Hippocampal formation (tissue), 2 donors: ENCODE measurements at regions not wholly inside any gene's neighbourhood (a gene's known extent, or its start where the extent isn't known, plus 50 kb on each side); places are given as distances from the start of the nearest gene placed in this dataset.

Experiments used
- DNase-seq, 2 donors: peaks; one replicate each; lab custom pipeline; 2025; lab: John Stamatoyannopoulos, UW

DNA sequence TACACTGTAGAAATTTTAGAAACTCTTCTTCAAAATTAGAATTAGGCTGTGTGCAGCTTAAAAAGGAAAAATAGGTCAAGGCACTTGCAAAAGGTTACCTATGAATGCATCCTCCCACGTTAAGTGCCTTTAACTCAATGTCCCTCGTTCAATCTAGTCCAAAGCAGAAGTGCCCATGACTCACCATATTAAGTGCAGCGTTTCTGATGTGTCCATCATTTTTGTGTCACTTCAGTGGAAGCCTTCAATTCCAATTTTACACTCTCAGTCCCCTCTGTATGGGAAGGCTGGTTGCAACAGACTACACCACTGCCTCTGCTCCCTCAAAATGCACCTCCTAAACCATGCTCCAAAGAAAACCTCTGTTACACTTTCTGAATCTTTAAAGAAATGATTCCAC is 53.4 kb downstream of the FOXB1 start:
- DNase-seq = no peak

DNA sequence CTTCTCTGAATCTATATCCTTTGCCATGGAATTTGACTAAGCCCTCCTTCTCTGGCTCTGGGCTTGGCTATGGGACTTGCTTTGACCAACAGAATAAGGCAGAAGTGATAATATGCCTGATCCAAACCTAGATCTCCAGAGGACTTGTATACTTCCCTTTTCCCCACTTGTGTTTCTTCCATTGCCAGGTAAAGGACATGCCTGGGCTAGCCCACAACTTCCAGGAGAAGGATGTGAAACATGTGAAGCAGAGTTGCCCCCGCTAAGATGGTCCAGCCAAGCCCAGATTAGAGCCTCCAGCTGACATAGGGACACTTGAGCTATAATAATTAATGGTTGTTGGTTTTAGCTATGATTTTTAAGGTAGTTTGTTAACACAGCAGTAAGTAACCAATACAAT is 55.1 kb downstream of the FOXB1 start:
- no peak for DNase-seq

DNA sequence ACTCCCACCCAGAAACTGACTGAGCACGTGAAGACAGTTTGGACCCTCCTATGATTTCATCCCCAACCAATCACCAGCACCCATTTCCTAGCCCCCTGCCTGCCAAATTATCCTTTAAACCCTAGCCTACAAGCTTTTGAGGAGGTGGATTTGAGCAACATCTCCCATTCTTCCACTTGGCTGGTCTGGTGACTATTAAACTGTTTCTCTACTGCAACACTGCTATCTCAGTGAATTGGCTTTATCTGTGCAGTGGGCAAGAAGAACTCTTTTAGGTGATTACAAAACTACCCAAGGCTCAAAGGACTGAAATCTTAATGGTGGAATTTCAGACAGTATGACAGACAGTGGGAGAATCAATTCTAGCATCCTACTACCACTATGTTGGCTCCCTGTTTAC is 57.6 kb downstream of the FOXB1 start:
- DNase-seq = no peak

DNA sequence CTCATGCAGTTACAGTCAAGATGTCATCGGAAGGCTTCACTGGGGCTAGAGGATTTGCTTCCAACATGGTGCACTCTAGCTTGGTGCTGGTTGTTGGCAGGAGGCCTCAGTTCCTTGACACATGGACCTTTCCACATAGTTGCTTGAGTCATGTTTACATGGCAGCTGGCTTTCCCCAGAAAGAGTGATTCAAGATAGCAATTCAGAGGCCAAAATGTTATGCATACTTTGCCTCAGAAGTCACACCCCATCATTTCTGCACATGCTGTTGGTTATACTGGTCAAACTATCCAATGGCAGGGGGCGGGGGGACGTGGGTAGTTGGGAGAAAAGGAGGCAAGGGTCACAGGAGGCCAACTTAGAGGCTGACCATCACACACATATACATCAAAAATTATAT is 58.7 kb downstream of the FOXB1 start:
- no peak for DNase-seq

DNA sequence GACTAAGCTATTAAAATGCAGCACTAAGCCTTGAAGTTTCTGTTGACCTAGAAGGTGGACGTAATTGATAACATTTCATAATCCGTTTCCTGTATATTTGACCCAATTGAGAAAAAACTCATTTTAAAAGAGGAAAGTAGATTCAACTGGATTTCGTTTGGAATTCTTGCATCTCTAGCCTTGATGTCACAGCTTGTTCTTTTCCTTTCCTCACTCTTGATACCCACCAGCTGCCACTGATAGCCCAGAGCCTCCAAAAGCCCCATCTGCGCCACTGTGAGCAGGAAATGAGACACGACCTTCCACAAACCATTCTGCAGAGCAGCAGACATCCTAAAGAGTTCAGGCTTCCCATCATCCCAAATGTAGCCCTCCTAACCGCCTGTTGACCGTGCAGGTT is 61.8 kb downstream of the FOXB1 start:
- no peak for DNase-seq

DNA sequence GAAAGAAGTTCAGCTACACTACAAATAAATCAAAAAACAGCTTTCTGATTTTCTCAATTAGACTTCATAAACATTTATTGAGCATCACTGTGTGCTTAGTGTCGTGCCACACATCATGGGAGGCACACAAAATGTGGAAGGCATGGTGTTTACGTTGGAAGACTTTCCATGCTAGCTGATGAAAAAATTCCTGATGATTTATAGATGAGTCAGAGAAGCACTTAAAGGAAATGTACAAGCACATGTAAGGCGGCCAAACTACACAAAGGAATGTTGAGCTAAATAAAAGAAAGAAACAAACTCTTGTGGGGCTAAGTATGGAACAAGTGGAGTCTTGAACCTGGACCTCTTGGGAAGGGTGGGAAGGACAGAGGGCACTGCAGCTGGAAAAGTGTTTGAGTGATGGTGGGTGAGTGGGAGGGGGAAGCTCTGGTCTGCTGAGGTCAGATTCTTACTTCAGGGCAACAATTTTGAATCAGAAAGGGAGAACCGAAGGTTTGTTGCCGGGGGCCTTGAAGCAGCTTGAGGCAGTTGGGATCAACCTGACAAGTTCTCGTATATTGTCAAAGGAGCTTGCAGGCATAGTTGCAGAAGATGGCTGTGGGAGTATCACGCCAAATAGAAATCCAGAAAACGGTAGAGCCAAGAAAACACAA is 66.9 kb downstream of the FOXB1 start:
- DNase-seq = no peak

DNA sequence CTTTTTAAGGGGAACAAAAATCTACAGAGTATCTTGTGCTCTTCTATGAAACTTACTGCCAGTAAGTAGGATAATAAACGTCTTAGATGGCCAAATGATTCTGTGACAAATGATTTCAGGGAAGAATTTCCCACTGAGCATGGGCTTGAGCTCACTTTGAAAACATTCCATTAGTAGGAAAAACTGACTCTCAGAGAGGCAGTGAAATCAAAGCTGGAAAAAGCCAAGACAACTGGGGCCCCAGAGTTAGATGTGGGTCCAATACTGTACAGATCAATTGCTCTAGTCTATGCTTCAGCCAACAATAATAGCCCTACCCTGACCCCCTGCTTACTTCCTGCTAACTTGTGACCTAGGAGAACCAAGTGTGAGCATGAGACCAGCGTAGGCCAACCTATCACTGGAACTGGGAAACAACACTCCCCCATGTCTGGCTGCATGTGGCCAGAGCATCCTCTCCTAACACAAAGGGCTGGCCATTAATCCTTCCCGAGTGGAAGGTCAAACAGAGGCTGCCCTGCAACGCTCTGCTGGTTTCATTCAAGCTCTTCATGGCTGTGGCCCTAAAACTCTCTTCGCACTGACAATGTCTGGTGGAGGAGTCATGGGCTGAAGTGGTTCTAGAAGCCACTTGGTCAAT is 68.8 kb downstream of the FOXB1 start:
- DNase-seq = no peak

DNA sequence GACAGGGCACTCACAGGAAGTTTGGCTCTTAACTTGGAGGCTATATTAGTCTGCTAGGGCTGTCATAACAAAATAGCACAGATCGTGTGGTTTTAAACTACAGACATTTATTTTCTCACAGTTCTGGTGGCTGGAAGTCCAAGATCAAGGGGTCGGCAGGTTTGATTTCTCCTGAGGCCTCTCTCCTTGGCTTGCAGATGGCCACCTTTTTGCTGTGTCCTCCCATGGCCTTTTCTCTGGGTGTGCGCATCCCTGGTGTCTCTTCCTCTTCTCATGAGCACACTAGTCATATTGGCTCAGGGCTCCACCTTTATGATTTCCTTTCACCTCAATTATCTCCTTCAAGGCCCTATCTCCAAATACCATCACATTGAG is 69.3 kb downstream of the FOXB1 start:
- DNase-seq = no peak

DNA sequence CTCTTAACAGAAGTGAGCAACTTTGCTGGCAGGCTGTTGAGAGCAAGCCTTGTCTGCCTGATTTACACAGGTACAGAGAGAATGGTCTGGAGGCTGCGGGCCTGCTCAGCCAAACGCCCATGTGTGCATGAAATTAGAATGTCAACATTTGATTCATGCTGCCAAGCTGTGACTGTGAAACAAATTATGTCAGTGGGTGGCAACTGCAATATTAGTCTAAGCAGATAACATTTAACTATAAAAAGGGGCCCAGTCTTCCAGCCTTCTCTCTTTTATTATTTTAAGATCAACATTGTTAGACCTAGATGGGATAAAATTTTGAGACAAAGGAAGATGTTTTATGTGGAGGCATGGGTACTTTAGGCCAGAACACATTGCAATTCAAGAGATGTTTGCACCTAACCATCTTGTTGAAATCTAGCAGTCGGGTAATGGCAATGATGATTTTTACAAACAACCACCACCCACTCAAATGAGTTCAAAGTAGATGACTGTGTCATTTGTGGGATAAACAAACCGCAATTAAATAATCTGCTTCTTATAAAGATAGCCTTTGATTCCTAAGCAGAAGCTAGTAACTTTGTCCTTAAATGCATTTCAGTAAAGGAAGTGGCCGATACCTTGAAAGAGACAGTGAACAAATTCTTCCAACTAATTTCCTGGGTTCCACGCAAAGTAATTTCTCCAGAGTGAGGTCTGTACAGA is 70.2 kb downstream of the FOXB1 start:
- no peak for DNase-seq

DNA sequence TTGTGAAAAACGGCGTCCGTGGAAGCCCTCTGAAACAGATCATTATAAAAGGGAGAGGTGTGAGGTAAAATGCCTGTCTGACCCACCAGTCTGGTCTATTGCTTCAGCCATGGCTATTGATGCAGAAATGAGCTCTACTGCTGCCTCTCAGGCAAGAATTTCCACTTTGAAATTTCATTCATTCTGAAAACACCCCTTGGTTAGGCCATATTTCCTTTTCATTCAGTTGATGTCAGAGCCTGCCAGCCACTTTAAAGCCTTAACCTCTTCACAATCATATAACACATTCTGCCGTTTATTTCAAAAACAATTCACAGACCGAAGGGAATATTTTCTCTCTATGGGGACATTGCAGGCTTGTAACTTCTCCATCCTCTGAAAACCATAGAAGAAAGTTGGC is 71.9 kb downstream of the FOXB1 start:
- DNase-seq = no peak

DNA sequence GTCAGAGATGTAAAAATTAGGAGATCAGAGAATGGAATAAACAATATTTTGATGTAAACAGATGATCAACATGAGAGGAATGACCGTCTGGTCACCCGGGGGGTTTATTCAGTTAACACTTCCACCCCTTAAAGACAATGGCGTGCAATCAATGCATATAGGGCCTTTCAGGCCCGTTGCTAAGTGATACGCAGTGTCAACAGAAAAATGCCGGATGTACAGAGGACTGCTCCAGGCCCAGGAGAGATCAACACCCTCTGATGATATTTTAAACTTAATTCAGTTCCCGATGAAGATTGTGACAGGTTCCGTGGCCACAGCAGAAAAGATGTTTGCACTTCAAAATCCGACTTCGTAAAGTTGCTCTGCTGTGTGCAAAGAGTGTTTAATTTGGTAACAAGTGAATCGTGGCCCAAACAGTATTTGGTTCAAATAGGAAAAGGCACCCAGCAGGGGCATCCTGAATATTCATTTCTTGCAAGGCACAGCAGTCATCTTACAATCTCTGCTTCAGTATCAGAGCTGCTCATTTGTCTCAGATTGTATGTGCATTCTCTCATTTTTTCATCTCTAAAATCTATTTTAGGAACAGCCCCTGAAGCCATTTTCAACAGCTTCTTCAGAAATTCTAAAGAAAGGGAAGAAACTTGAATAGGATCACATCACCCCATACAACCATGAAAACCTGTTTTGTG is 72.6 kb downstream of the FOXB1 start:
- no peak for DNase-seq

DNA sequence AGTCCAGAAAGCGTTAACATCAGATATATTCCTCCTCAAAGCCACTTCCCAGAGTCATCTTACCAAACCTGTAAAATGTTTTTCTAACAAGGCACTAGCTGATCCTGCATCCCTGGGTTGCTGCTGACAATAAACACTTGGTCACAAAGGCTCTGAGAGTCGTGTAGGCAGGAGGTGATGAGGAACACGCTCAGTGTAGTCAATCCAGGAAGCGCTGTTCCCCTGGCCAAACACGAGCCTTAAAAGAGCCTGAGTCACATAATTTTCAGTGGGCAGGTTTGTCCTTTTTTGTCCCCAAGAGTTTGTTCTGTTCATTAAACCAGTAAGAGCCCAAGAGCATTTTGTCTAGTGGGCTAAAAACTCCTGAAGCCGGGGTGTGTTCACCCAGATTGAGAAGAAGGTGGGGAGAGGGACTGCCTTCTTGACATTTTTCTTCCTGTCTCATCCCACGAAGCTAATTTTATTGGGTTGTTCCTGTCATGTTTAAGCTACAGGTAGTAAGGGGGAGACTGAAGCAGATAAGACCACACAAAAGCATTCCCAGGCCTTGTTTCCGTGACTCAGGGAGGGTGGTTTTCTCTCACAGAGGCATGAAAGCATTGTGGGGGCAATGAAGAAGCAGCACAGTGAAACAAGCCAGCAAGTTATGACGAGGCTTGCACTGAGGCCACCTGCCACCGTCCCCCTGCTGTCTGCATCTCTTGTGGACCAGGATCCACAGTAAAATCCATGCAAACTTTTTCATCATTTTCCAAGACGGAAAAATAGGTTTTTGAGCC is 73.7 kb downstream of the FOXB1 start:
- no peak for DNase-seq

DNA sequence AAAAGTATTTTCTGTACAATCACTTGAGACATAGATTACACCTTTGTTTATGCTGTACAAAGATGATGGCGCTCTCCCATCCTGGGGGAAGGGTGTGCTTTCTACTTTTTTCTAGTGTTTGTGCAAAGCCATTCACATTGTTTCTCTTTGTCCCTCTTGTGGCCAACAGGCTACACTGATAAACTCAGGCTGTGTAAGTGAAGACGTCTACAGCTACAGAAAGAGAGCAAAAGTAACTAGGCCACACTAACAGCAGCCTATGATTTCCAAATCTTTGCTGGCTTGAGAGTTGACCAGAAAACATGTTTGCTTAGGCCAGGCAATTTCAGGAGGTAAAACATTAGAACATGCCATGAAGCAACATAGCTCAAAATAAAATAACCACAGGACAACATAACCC is 75.1 kb downstream of the FOXB1 start:
- DNase-seq = no peak

DNA sequence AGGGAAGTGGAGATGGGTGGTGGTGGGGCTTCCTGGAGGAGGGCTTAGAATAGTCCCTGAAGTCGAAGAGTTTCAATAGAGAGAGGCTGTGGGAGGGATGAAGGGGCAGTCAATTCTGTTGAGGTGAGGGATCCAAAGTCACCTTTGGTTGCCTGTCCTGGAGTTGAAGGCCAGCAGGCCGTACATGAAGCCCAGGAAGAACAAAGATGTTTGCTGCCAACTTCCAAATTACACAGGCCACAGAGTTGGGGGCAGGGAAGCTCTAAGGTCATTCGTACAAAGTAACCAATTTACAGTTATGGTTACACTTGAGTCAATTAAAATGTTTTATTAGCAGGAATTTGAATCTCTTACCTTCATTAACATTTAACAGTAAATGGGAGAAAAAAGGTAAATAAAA is 77.9 kb downstream of the FOXB1 start:
- no peak for DNase-seq

DNA sequence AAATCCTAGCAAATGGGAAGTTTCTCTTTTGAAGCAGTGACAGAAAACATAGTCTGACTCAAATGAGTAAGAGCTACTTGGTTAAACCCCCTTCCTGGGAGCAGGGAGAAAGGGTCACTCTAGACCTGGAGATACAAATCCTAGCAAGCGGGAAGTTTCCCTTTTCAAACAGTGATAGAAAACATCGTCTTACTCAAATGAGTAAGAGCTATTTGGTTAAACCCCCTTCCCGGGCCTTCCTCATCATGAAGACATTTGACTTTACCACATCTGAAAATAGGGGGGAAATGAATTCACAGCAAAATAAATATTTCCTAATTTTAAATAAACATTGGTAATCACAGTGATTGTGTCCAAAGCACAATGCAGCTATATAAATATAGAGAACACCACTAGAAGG is 79.2 kb downstream of the FOXB1 start:
- no peak for DNase-seq

DNA sequence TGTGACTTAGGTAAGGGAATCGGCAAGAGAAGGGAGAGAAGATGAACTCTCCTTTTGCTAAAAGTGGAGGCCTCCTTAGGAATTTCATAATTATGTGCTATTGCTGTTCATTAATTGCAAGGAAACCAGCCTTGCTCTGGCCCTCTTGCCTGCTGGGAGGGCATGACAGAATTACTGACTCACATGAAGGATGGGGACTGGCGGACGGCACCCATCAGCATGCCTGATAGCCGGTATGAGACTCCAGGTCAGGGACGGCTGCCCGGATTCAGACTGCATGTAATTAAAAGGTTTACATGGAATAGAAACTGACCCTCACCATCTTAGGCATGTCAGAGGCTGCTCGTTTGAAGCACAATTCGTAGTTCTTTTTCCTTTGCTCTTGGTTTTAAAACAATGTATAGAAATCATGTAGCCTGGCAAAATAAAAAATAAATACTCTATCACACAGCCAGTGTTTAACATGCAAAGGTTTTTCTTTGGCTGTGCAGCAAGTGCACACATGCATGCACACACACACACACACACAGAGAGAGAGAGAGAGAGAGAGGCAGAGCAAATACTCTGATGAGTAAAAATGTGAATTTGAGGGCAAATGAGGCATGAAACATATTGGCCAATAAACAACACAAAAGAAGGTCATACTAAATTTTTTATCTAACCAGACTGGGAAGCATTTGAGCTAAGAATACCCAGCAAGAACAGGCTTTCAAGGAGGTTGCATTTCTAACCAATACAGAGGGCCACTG is 82.7 kb downstream of the FOXB1 start:
- no peak for DNase-seq

DNA sequence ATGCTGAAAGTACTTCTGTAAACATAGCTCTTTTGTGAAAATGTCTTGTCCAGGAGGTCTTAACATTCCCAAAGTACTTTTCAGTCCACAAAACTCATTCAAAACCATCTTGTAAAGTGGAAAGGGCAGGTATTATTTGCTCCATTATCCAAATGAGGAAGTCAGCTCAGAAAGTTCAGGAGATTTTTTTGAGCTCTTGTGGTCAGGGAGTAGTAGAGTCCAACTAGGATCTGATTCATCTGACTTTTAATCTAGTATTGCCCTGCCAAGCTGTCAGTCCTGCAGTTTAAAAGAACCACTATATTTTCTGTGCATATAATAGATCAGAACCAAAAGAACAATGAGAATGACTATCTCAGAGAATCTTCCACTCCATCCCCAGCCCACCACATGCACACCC is 83.5 kb downstream of the FOXB1 start:
- DNase-seq = no peak

DNA sequence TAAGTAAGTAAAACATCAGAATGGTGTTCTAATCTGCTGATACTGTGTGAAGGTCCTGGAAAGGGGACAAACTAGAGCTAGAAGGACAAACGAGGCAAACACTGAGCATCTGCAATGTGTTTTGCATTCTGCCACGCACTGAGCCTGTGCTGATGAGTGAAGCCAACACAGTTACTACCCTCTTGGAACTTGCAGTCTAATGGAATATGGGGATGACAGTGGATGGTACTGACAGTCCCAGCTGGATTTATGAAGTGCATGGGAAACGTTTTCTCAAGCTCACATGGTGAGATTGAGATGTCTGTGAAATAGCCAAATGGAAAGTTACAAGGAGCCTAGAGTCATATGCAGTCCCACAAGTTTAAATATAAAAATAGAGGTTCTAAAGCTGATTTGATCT is 86.6 kb downstream of the FOXB1 start:
- no peak for DNase-seq

DNA sequence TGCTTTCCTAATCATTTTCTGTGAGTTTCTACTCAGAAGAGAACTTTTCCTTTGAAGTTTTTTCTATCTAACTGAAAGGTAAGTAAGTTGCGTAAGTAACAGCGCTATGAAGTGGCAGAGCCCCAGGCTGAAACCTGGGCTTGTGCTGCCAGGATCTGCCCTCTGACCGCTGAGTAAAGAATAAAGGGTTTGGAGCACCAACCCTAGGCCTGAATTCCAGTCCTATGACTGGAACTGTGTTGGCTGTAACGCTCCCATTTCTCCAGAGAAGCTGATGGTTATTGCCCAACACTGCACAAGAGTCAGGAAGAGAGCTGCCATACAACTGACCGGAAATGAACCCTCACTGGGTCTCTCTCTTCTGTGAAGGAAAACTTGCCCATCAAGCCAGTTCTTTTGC is 87.0 kb downstream of the FOXB1 start:
- no peak for DNase-seq

DNA sequence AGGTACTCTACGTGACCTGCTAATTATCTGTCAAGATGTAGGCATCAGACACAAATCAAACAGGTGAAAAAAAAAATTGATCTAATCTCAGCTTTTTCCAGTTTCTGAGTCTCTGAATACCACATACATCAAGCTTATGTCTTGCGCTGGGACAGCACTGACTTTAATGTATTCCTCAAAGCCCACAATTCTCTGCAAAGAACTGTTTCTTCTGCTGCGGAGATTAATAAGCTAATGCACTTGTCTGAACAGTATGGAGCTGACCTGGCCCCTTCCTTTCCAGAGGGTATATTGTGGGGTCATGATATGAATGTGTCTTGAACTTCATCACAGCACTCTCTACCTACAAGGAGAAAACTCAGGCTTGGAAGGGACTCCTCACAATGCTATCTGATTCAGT is 87.8 kb downstream of the FOXB1 start:
- no peak for DNase-seq

DNA sequence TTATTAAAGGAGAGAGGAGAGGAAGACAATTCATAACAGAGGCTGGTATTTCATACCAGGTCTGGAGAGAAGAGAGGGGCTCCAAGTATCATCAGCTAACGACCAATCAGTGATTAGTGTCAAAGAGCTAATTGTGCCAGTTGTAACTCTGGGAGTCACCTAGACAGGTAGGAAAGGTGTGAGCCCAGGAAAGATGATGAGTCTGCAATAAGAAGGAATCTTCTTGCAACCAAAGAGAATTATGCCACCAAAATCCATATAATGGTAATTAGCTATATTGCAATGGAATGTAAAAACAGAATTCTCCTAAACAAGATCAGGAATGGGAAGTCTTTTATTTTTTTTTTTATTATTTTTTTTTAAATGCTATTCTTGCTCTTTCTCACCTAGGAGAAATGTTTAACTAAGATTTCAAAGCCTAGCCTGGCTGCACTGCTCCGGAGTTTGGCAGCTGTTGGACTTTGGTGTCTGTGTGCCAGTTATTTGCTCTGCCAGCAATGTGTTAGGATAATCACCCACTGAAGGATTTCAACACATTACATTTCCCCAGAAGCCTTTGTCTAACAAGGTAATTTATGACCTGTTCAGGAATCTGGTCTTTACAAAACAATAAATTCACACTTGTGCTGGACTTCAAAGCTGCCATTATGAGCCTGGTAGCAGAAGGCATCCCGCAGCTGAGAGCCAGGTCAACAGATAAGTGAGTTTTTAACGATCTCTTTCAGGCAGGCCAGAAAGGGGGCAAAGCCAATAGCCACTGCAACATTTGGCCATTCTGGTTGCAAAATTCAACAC is 89.4 kb downstream of the FOXB1 start:
- no peak for DNase-seq
